ENCODE measurements at regions not wholly inside any gene's neighbourhood (a gene's known extent, or its start where the extent isn't known, plus 50 kb on each side); places are given as distances from the start of the nearest gene placed in this dataset.

DNA sequence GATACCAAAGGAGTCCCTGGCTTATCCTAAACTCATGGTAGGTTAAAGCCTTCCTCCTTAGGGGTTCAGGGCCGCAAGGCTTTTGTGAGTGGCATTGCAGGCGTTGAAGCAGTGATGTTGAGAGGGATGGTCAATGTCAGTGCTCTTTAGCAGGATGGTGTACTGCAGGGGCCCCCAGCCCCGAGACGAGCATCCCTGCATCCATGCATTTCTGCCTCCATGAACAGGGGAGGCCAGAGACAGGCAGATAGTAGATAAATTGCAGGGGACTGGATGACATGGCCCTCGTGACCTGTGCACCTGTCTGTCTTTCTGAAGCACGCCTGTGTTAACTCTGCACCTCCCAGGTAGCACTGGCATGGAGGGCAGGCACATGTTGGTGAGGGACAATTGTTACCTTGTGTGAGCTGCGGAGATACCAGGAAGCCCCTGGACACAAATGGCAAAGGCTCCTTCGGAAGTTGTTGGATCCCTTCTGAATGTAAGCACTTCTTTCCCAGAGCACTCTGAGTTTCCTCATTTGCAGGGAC is 133.5 kb downstream of the SNRPN start:
- Histone ChIP-seq H3K23ac (ENCODE audit: low read depth, low read length) (no peak overlapping the region), H2BK5ac (ENCODE audit: low read depth, low read length, poor library complexity, severe bottlenecking) (no peak overlapping the region), H2AFZ (replicated peaks; ENCODE audit: low read length, poor library complexity) (no peak overlapping the region), H4K91ac (ENCODE audit: insufficient read depth, low read depth, low read length) (no peak overlapping the region), H3K4me1 (ENCODE audit: control insufficient read depth, insufficient read depth, low read length) (no peaks in the 10 kb centered on the region), H4K20me1 (ENCODE audit: insufficient read depth, low read length) (no peaks in the 10 kb centered on the region), H3K56ac (ENCODE audit: extremely low read depth, insufficient read depth, low read length) (no peak overlapping the region), H3K27ac (ENCODE audit: insufficient read depth, low read length) (no peak overlapping the region), H2BK15ac (ENCODE audit: low read depth, low read length) (no peak overlapping the region), H3K4me3 (ENCODE audit: insufficient read depth, low read depth, low read length) (no peak overlapping the region), H3K9me1 (ENCODE audit: insufficient read depth, low read length) (no peaks in the 10 kb centered on the region), H3K4ac (ENCODE audit: low read depth, low read length) (no peak overlapping the region), H3K36me3 (ENCODE audit: control insufficient read depth, insufficient read depth, low read length) (peaks cover 88% of the 10 kb centered on the region), H3K14ac (replicated peaks; ENCODE audit: low read depth, low read length) (no peak overlapping the region), H3K18ac (ENCODE audit: low read depth, low read length) (no peak overlapping the region), H4K5ac (ENCODE audit: low read depth, low read length) (no peak overlapping the region), H2BK120ac (ENCODE audit: low read depth, low read length) (no peak overlapping the region), H2AK5ac (ENCODE audit: low read depth, low read length) (no peak overlapping the region), H2BK20ac (ENCODE audit: low read depth, low read length) (no peak overlapping the region), H3K9ac (ENCODE audit: low read depth, low read length) (no peak overlapping the region), H3K4me2 (ENCODE audit: low read depth, low read length) (no peak overlapping the region), H3K9me3 (ENCODE audit: control insufficient read depth, insufficient read depth, low read length) (peaks cover 72% of the 10 kb centered on the region), H3K79me1 (ENCODE audit: low read depth in 1 of 2, low read length in 2 of 2) (no peaks in the 10 kb centered on the region; a peak in 1 of 4 replicates), H2AK9ac (replicated peaks; ENCODE audit: low read depth, low read length, poor library complexity) (no peak overlapping the region), H4K8ac (ENCODE audit: low read depth in 2 of 2, low read length in 2 of 2) (no peak overlapping the region), H3K27me3 (ENCODE audit: control insufficient read depth, insufficient read depth, low read length) (no peaks in the 10 kb centered on the region)
- ChIA-PET POLR2A (ENCODE audit: unreplicated experiment) (no interaction called here), CTCF (interaction anchor here (0.7 kb wide), 1 partner anchor 270 kb away, joined by 3 read pairs; no protein-coding TSS in a partner anchor)
- TF ChIP-seq CHD1 (IDR thresholded peaks at IDR 0.05; ENCODE audit: low read depth, low read length) (no peak), SMC3 (IDR thresholded peaks at IDR 0.05; ENCODE audit: low read depth, low read length) (no peak), CEBPB (IDR thresholded peaks at IDR 0.05; ENCODE audit: low read depth, low read length) (no peak), BHLHE40 (IDR thresholded peaks at IDR 0.05; ENCODE audit: low read depth, low read length) (no peak), POLR2A (IDR thresholded peaks at IDR 0.05; ENCODE audit: low read depth, low read length) (no peak), MAZ (IDR thresholded peaks at IDR 0.05; ENCODE audit: borderline replicate concordance, low read depth, low read length) (no peak), FOS (IDR thresholded peaks at IDR 0.05; ENCODE audit: low read depth, low read length) (no peak), RAD21 (IDR thresholded peaks at IDR 0.05; ENCODE audit: low read length) (no peak), MXI1 (IDR thresholded peaks at IDR 0.05; ENCODE audit: borderline replicate concordance, low read depth, low read length) (no peak), RFX5 (IDR thresholded peaks at IDR 0.05; ENCODE audit: low read depth, low read length) (no peak), MAFK (IDR thresholded peaks at IDR 0.05; ENCODE audit: low read depth, low read length) (no peak), RCOR1 (IDR thresholded peaks at IDR 0.05; ENCODE audit: insufficient replicate concordance, low read length) (no peak), NFE2L2 (IDR thresholded peaks at IDR 0.05; ENCODE audit: low read depth, low read length) (no peak)
- TF ChIP-seq, protein P1, sequence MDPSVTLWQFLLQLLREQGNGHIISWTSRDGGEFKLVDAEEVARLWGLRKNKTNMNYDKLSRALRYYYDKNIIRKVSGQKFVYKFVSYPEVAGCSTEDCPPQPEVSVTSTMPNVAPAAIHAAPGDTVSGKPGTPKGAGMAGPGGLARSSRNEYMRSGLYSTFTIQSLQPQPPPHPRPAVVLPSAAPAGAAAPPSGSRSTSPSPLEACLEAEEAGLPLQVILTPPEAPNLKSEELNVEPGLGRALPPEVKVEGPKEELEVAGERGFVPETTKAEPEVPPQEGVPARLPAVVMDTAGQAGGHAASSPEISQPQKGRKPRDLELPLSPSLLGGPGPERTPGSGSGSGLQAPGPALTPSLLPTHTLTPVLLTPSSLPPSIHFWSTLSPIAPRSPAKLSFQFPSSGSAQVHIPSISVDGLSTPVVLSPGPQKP (IDR thresholded peaks at IDR 0.05; ENCODE audit: borderline replicate concordance, low read depth, low read length), result no peak
- TF ChIP-seq, protein P2, sequence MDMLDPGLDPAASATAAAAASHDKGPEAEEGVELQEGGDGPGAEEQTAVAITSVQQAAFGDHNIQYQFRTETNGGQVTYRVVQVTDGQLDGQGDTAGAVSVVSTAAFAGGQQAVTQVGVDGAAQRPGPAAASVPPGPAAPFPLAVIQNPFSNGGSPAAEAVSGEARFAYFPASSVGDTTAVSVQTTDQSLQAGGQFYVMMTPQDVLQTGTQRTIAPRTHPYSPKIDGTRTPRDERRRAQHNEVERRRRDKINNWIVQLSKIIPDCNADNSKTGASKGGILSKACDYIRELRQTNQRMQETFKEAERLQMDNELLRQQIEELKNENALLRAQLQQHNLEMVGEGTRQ (IDR thresholded peaks at IDR 0.05; ENCODE audit: low read depth, low read length), result no peak
- TF ChIP-seq, protein P3, sequence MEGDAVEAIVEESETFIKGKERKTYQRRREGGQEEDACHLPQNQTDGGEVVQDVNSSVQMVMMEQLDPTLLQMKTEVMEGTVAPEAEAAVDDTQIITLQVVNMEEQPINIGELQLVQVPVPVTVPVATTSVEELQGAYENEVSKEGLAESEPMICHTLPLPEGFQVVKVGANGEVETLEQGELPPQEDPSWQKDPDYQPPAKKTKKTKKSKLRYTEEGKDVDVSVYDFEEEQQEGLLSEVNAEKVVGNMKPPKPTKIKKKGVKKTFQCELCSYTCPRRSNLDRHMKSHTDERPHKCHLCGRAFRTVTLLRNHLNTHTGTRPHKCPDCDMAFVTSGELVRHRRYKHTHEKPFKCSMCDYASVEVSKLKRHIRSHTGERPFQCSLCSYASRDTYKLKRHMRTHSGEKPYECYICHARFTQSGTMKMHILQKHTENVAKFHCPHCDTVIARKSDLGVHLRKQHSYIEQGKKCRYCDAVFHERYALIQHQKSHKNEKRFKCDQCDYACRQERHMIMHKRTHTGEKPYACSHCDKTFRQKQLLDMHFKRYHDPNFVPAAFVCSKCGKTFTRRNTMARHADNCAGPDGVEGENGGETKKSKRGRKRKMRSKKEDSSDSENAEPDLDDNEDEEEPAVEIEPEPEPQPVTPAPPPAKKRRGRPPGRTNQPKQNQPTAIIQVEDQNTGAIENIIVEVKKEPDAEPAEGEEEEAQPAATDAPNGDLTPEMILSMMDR (conservative IDR thresholded peaks at IDR 0.05; ENCODE audit: low read depth, low read length), result no peak
- BruUV-seq (replicated peaks), result TSS peak; percentile 40
- intact Hi-C loops (cut with micrococcal nuclease), result no loop called here
- in situ Hi-C loops (cut with MboI; ENCODE audit: low sequenced_read_pairs), result no loop called here
- dilution Hi-C loops (cut with HindIII; ENCODE audit: low sequenced_read_pairs, unreplicated experiment), result no loop called here
- DNase-seq, result no peak
- no CpG with 5 or more reads among the region's 8 CpGs for WGBS, 2 experiments (ENCODE audit: extremely low coverage in 2 of 2, insufficient read length in 1 of 2)
- no peak for ATAC-seq (ENCODE audit: low read depth)
